ENCODE measurements at regions not wholly inside any gene's neighbourhood (a gene's known extent, or its start where the extent isn't known, plus 50 kb on each side); places are given as distances from the start of the nearest gene placed in this dataset.
"Not testable (repeated sequence)": the region's sequence is repeated elsewhere in the genome, so short reads cannot be mapped to it uniquely, and the experiment has no call there.

- DNase-seq (ENCODE audit: low read depth) = no peak
- no peak for TF ChIP-seq CTCF (IDR thresholded peaks at IDR 0.05; ENCODE audit: insufficient read depth, low read length, poor library complexity, severe bottlenecking)
- H3K27me3 ChIP-seq (ENCODE audit: control insufficient read depth, insufficient read depth, low read length) = no peaks in the 10 kb centered on the region
- no peaks in the 10 kb centered on the region for H3K36me3 ChIP-seq (ENCODE audit: control insufficient read depth, insufficient read depth, low read length)
- H3K4me3 ChIP-seq (ENCODE audit: low read depth, low read length) = no peak overlapping the region
Measured at GRCh38 chr11:96841792-96842191, 452.0 kb downstream of the JRKL start.

GRCh38 chr11:96842731-96843130 lies 452.9 kb downstream of the JRKL start:
- no peaks in the 10 kb centered on the region for H3K36me3 ChIP-seq (ENCODE audit: control insufficient read depth, insufficient read depth, low read length)
- TF ChIP-seq CTCF (IDR thresholded peaks at IDR 0.05; ENCODE audit: insufficient read depth, low read length, poor library complexity, severe bottlenecking) = no peak
- H3K4me3 ChIP-seq (ENCODE audit: low read depth, low read length) = no peak overlapping the region
- no peak for DNase-seq (ENCODE audit: low read depth)
- no peaks in the 10 kb centered on the region for H3K27me3 ChIP-seq (ENCODE audit: control insufficient read depth, insufficient read depth, low read length)

GRCh38 chr11:96854425-96854824 lies 464.6 kb downstream of the JRKL start:
- no peaks in the 10 kb centered on the region for H3K36me3 ChIP-seq (ENCODE audit: control insufficient read depth, insufficient read depth, low read length)
- no peak for DNase-seq (ENCODE audit: low read depth)
- no peak for TF ChIP-seq CTCF (IDR thresholded peaks at IDR 0.05; ENCODE audit: insufficient read depth, low read length, poor library complexity, severe bottlenecking)
- no peak overlapping the region for H3K4me3 ChIP-seq (ENCODE audit: low read depth, low read length)
- H3K27me3 ChIP-seq (ENCODE audit: control insufficient read depth, insufficient read depth, low read length) = no peaks in the 10 kb centered on the region

GRCh38 chr11:96861722-96862121 lies 471.9 kb downstream of the JRKL start:
- not testable (repeated sequence) for H3K27me3 ChIP-seq (ENCODE audit: control insufficient read depth, insufficient read depth, low read length); DNase-seq (ENCODE audit: low read depth); H3K36me3 ChIP-seq (ENCODE audit: control insufficient read depth, insufficient read depth, low read length); H3K4me3 ChIP-seq (ENCODE audit: low read depth, low read length)

- Histone ChIP-seq H3K27me3 (ENCODE audit: control insufficient read depth, insufficient read depth, low read length) (no peaks in the 10 kb centered on the region), H3K4me3 (ENCODE audit: low read depth, low read length) (no peak overlapping the region), H3K36me3 (ENCODE audit: control insufficient read depth, insufficient read depth, low read length) (no peaks in the 10 kb centered on the region)
- TF ChIP-seq CTCF (IDR thresholded peaks at IDR 0.05; ENCODE audit: insufficient read depth, low read length, poor library complexity, severe bottlenecking) = no peak
- no peak for DNase-seq (ENCODE audit: low read depth)
Measured at GRCh38 chr11:96863520-96863919, 473.7 kb downstream of the JRKL start.

- no peak for TF ChIP-seq CTCF (IDR thresholded peaks at IDR 0.05; ENCODE audit: insufficient read depth, low read length, poor library complexity, severe bottlenecking)
- no peaks in the 10 kb centered on the region for H3K27me3 ChIP-seq (ENCODE audit: control insufficient read depth, insufficient read depth, low read length)
- H3K4me3 ChIP-seq (ENCODE audit: low read depth, low read length) = no peak overlapping the region
- H3K36me3 ChIP-seq (ENCODE audit: control insufficient read depth, insufficient read depth, low read length) = no peaks in the 10 kb centered on the region
- DNase-seq (ENCODE audit: low read depth) = no peak
Measured at GRCh38 chr11:96865020-96865419, 475.2 kb downstream of the JRKL start.
